Immature natural killer cell (primary cell): ENCODE measurements at regions not wholly inside any gene's neighbourhood (a gene's known extent, or its start where the extent isn't known, plus 50 kb on each side); places are given as distances from the start of the nearest gene placed in this dataset.

Experiments used
- DNase-seq, 3 donors: peaks; one replicate each; pipeline ENCODE4 v3.0.0; 2022; ENCODE audit warnings: mixed read lengths in 1 of 3
- H3K27ac Mint-ChIP-seq, 6 donors: one replicate each; pipeline ENCODE4 v1.8.0; 2020; ENCODE audit warnings: mixed read lengths in 6 of 6, mild to moderate bottlenecking in 5 of 6, inconsistent platforms in 4 of 6, moderate library complexity in 3 of 6
- H3K27me3 Mint-ChIP-seq, 3 donors: one replicate each; pipeline ENCODE4 v1.8.0; 2020 to 2021; ENCODE audit warnings: low read depth in 3 of 3, mild to moderate bottlenecking in 3 of 3, mixed read lengths in 3 of 3, moderate library complexity in 3 of 3, inconsistent platforms in 1 of 3
- H3K36me3 Mint-ChIP-seq, 3 donors: one replicate each; pipeline ENCODE4 v1.8.0; 2020; ENCODE audit warnings: mixed read lengths in 3 of 3, inconsistent platforms in 2 of 3, mild to moderate bottlenecking in 2 of 3
- H3K4me1 Mint-ChIP-seq, 2 donors: one replicate each; pipeline ENCODE4 v1.8.0; 2020; ENCODE audit warnings: inconsistent platforms in 2 of 2, mild to moderate bottlenecking in 2 of 2, mixed read lengths in 2 of 2, moderate library complexity in 1 of 2
- H3K4me3 Mint-ChIP-seq, 5 donors: one replicate each; pipeline ENCODE4 v1.8.0; 2020; ENCODE audit warnings: mild to moderate bottlenecking in 5 of 5, mixed read lengths in 5 of 5, inconsistent platforms in 3 of 5, moderate library complexity in 3 of 5
- H3K9me3 Mint-ChIP-seq, 6 donors: one replicate each; pipeline ENCODE4 v1.8.0; 2020; ENCODE audit warnings: mild to moderate bottlenecking in 6 of 6, mixed read lengths in 6 of 6, inconsistent platforms in 4 of 6, moderate library complexity in 3 of 6

DNA sequence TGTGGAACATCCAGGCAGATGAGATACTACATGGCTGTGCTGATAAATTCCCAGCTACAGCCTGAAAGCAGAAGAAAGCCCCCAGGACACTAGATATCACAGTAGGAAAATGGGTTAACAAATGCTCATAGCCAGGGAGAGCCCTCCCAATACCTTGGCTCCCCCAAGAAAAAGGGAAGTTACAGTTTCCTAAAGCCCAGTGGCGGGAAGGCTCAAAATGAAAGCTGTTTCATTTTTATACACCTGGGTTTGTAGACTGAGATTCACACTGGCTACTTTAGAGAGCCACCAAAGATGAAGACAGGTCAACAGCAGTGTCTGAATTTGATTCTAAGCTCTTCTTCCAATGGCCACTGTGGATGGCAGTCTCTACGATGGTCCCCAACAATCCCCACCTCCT, 55.0 kb upstream of the TOPAZ1 start:
- Mint-ChIP-seq H3K4me3 (no peak overlapping the region), H3K36me3 (no peaks in the 10 kb centered on the region), H3K9me3 (no peaks in the 10 kb centered on the region), H3K27me3 (peaks cover 5 to 17% (median 7%) of the 10 kb centered on the region in 3 donors), H3K27ac (no peak overlapping the region), H3K4me1 (no peaks in the 10 kb centered on the region)
- no peak for DNase-seq
